ENCODE measurements at regions not wholly inside any gene's neighbourhood (a gene's known extent, or its start where the extent isn't known, plus 50 kb on each side); places are given as distances from the start of the nearest gene placed in this dataset.
A peak's percentile ranks its signal among the peaks of the same experiment; 100 is the strongest.

- H3K79me2 ChIP-seq (ENCODE audit: low read depth): no peaks in the 10 kb centered on the region
- no peaks in the 10 kb centered on the region for H3K9me3 ChIP-seq (ENCODE audit: low read depth)
- DNase-seq (ENCODE audit: low spot score): no peak
- no peak overlapping the region for H2AFZ ChIP-seq (replicated peaks)
- peaks cover 18% of the 10 kb centered on the region for H3K4me1 Mint-ChIP-seq
- no peak overlapping the region for H3K4me3 ChIP-seq
- H3K9me3 Mint-ChIP-seq: peaks cover 5% of the 10 kb centered on the region
- no peaks in the 10 kb centered on the region for H4K20me1 ChIP-seq (ENCODE audit: low read depth)
- H3K36me3 ChIP-seq: no peaks in the 10 kb centered on the region
- no peaks in the 10 kb centered on the region for H3K36me3 Mint-ChIP-seq
- TF ChIP-seq EZH2phosphoT487 (IDR thresholded peaks at IDR 0.05) (no peak), EZH2 (IDR thresholded peaks at IDR 0.05) (no peak), CTCF (IDR thresholded peaks at IDR 0.05) (no peak)
- H3K4me2 ChIP-seq: no peak overlapping the region
- H3K27ac Mint-ChIP-seq: no peak overlapping the region
- no peaks in the 10 kb centered on the region for H3F3A ChIP-seq (ENCODE audit: low read depth)
- no peak overlapping the region for H3K4me3 Mint-ChIP-seq
- H3K27ac ChIP-seq: no peak overlapping the region
- no peaks in the 10 kb centered on the region for H3K27me3 Mint-ChIP-seq (ENCODE audit: insufficient read depth, low read depth)
- H3K27me3 ChIP-seq: no peaks in the 10 kb centered on the region
- H3K4me1 ChIP-seq: peaks cover 8% of the 10 kb centered on the region
- H3K9ac ChIP-seq: no peak overlapping the region
These were observed 143.7 kb downstream of the ACER2 start for GRCh38 chr9:19552282-19553105.

GRCh38 chr9:19551124-19551929 is 142.5 kb downstream of the ACER2 start:
- Mint-ChIP-seq H3K36me3 (no peaks in the 10 kb centered on the region), H3K4me3 (no peak overlapping the region), H3K27ac (no peak overlapping the region), H3K4me1 (peaks cover 18% of the 10 kb centered on the region), H3K9me3 (no peaks in the 10 kb centered on the region), H3K27me3 (ENCODE audit: insufficient read depth, low read depth) (peaks cover 3% of the 10 kb centered on the region)
- Histone ChIP-seq H4K20me1 (ENCODE audit: low read depth) (no peaks in the 10 kb centered on the region), H3F3A (ENCODE audit: low read depth) (no peaks in the 10 kb centered on the region), H3K9ac (no peak overlapping the region), H3K36me3 (no peaks in the 10 kb centered on the region), H3K79me2 (ENCODE audit: low read depth) (no peaks in the 10 kb centered on the region), H3K27me3 (no peaks in the 10 kb centered on the region), H3K4me2 (no peak overlapping the region), H3K4me1 (peaks cover 8% of the 10 kb centered on the region), H3K9me3 (ENCODE audit: low read depth) (no peaks in the 10 kb centered on the region), H2AFZ (replicated peaks) (no peak overlapping the region), H3K27ac (no peak overlapping the region), H3K4me3 (no peak overlapping the region)
- DNase-seq (ENCODE audit: low spot score): peak; percentile 34
- TF ChIP-seq EZH2phosphoT487 (IDR thresholded peaks at IDR 0.05) (no peak), EZH2 (IDR thresholded peaks at IDR 0.05) (no peak)

GRCh38 chr9:19550009-19550408 is 141.2 kb downstream of the ACER2 start:
- TF ChIP-seq CTCF (IDR thresholded peaks at IDR 0.05) (no peak), EZH2 (IDR thresholded peaks at IDR 0.05) (no peak), EZH2phosphoT487 (IDR thresholded peaks at IDR 0.05) (no peak)
- Histone ChIP-seq H3K4me2 (no peak overlapping the region), H3K4me3 (no peak overlapping the region), H3K27ac (no peak overlapping the region), H3K79me2 (ENCODE audit: low read depth) (no peaks in the 10 kb centered on the region), H3K4me1 (peaks cover 8% of the 10 kb centered on the region), H3K36me3 (no peaks in the 10 kb centered on the region), H4K20me1 (ENCODE audit: low read depth) (no peaks in the 10 kb centered on the region), H3K27me3 (no peaks in the 10 kb centered on the region), H3K9ac (no peak overlapping the region), H3F3A (ENCODE audit: low read depth) (no peaks in the 10 kb centered on the region), H3K9me3 (ENCODE audit: low read depth) (no peaks in the 10 kb centered on the region), H2AFZ (replicated peaks) (no peak overlapping the region)
- H3K27ac Mint-ChIP-seq: no peak overlapping the region
- DNase-seq (ENCODE audit: low spot score): no peak
- peaks cover 19% of the 10 kb centered on the region for H3K4me1 Mint-ChIP-seq
- H3K27me3 Mint-ChIP-seq (ENCODE audit: insufficient read depth, low read depth): peaks cover 3% of the 10 kb centered on the region
- no peak overlapping the region for H3K4me3 Mint-ChIP-seq
- no peaks in the 10 kb centered on the region for H3K9me3 Mint-ChIP-seq
- H3K36me3 Mint-ChIP-seq: no peaks in the 10 kb centered on the region
